IMR-90 (cell line): ENCODE measurements at regions not wholly inside any gene's neighbourhood (a gene's known extent, or its start where the extent isn't known, plus 50 kb on each side); places are given as distances from the start of the nearest gene placed in this dataset.

Source experiments
- ATAC-seq: fragments of 200-7000 bp; cut with Tn5 transposase; 2 replicates; pipeline ENCODE4 v1.9.1; 2020; ENCODE audit warnings: low read depth, mild to moderate bottlenecking, moderate library complexity
- BruUV-seq: library from RNA; stranded (reverse); fragments of 400-500 nt; replicated peaks from 2 replicates; lab custom pipeline; 2021; lab: Mats Ljungman, UMichigan
- CTCF ChIA-PET: fragments of 300-600 bp; formaldehyde crosslinking; extraction: SDS; loops from one replicate; lab custom pipeline; 2021; ENCODE audit warnings: antibody characterized with exemption; lab: Yijun Ruan, JAX
- POLR2A ChIA-PET: fragments of 300-600 bp; sonication (Branson Sonifier 250); formaldehyde crosslinking; loops from one replicate; lab custom pipeline; 2022; ENCODE audit warnings: antibody characterized with exemption; ENCODE audit not compliant: unreplicated experiment; lab: Charles Lee
- DNase-seq: peaks from one replicate; pipeline ENCODE4 v3.0.0; 2013
- H2AFZ ChIP-seq: replicated peaks from 2 replicates; pipeline ENCODE3; 2013; ENCODE audit warnings: low read length, mild to moderate bottlenecking; ENCODE audit not compliant: poor library complexity
- H2AK5ac ChIP-seq: 2 replicates; pipeline ENCODE4 v1.6.1; 2013; ENCODE audit warnings: low read depth, low read length, inconsistent platforms
- H2AK9ac ChIP-seq: replicated peaks from 2 replicates; pipeline ENCODE3; 2013; ENCODE audit warnings: mild to moderate bottlenecking, low read depth, low read length, moderate library complexity; ENCODE audit not compliant: poor library complexity
- H2BK120ac ChIP-seq: 2 replicates; pipeline ENCODE4 v1.6.1; 2013; ENCODE audit warnings: low read depth, low read length, inconsistent platforms
- H2BK15ac ChIP-seq: 3 replicates; pipeline ENCODE4 v1.6.1; 2013; ENCODE audit warnings: low read depth, low read length, inconsistent platforms
- H2BK20ac ChIP-seq: 2 replicates; pipeline ENCODE4 v1.6.1; 2013; ENCODE audit warnings: low read depth, mild to moderate bottlenecking, inconsistent platforms, low read length, moderate library complexity
- H2BK5ac ChIP-seq: 2 replicates; pipeline ENCODE4 v1.6.1; 2013; ENCODE audit warnings: mild to moderate bottlenecking, low read depth, low read length, inconsistent platforms; ENCODE audit not compliant: poor library complexity, severe bottlenecking
- H3K14ac ChIP-seq: replicated peaks from 2 replicates; pipeline ENCODE4 v1.6.1; 2013; ENCODE audit warnings: low read depth, low read length, inconsistent platforms
- H3K18ac ChIP-seq: 2 replicates; pipeline ENCODE4 v1.6.1; 2013; ENCODE audit warnings: low read depth, low read length, control low read depth
- H3K23ac ChIP-seq: 2 replicates; pipeline ENCODE4 v1.6.1; 2013; ENCODE audit warnings: low read depth, low read length, inconsistent platforms
- H3K27ac ChIP-seq: 2 replicates; pipeline ENCODE4 v1.5.1; 2013; ENCODE audit warnings: mild to moderate bottlenecking, control low read depth, low read length; ENCODE audit not compliant: insufficient read depth
- H3K27me3 ChIP-seq: 2 replicates; pipeline ENCODE4 v1.6.1; 2013; ENCODE audit warnings: low read length; ENCODE audit not compliant: control insufficient read depth, insufficient read depth
- H3K36me3 ChIP-seq: 2 replicates; pipeline ENCODE4 v1.6.1; 2013; ENCODE audit warnings: low read length, mixed read lengths; ENCODE audit not compliant: control insufficient read depth, insufficient read depth
- H3K4ac ChIP-seq: 2 replicates; pipeline ENCODE4 v1.6.1; 2013; ENCODE audit warnings: low read depth, low read length, inconsistent platforms
- H3K4me1 ChIP-seq: 2 replicates; pipeline ENCODE4 v1.6.1; 2013; ENCODE audit warnings: low read length, mixed read lengths; ENCODE audit not compliant: control insufficient read depth, insufficient read depth
- H3K4me2 ChIP-seq: 2 replicates; pipeline ENCODE4 v1.6.1; 2013; ENCODE audit warnings: low read depth, mild to moderate bottlenecking, control low read depth, low read length, moderate library complexity
- H3K4me3 ChIP-seq: 2 replicates; pipeline ENCODE4 v1.5.1; 2013; ENCODE audit warnings: low read depth, mild to moderate bottlenecking, control low read depth, low read length, moderate library complexity; ENCODE audit not compliant: insufficient read depth
- H3K56ac ChIP-seq: 2 replicates; pipeline ENCODE4 v1.6.1; 2013; ENCODE audit warnings: low read length, inconsistent platforms; ENCODE audit not compliant: insufficient read depth; ENCODE audit errors: extremely low read depth
- H3K79me1 ChIP-seq, 2 experiments: 2 replicates each; pipeline ENCODE4 v1.6.1; 2013; ENCODE audit warnings: low read length in 2 of 2, inconsistent platforms in 1 of 2, low read depth in 1 of 2
- H3K9ac ChIP-seq: 2 replicates; pipeline ENCODE4 v1.6.1; 2013; ENCODE audit warnings: low read depth, low read length, control low read depth
- H3K9me1 ChIP-seq: 2 replicates; pipeline ENCODE4 v1.6.1; 2013; ENCODE audit warnings: low read length, inconsistent platforms; ENCODE audit not compliant: insufficient read depth
- H3K9me3 ChIP-seq: 2 replicates; pipeline ENCODE4 v1.6.1; 2013; ENCODE audit warnings: low read length; ENCODE audit not compliant: control insufficient read depth, insufficient read depth
- H4K20me1 ChIP-seq: 2 replicates; pipeline ENCODE4 v1.6.1; 2013; ENCODE audit warnings: low read length, inconsistent platforms; ENCODE audit not compliant: insufficient read depth
- H4K5ac ChIP-seq: 2 replicates; pipeline ENCODE4 v1.6.1; 2013; ENCODE audit warnings: mild to moderate bottlenecking, low read depth, low read length, control low read depth
- H4K8ac ChIP-seq, 2 experiments: 2 replicates each; pipeline ENCODE4 v1.6.1; 2013; ENCODE audit warnings: low read depth in 2 of 2, low read length in 2 of 2, control low read depth in 1 of 2, inconsistent platforms in 1 of 2
- H4K91ac ChIP-seq: 2 replicates; pipeline ENCODE4 v1.6.1; 2013; ENCODE audit warnings: low read depth, low read length, inconsistent platforms; ENCODE audit not compliant: insufficient read depth
- BHLHE40 ChIP-seq: fragments of 150-350 bp; IDR thresholded peaks from 2 replicates; pipeline ENCODE4 v1.6.1; 2016; ENCODE audit warnings: mild to moderate bottlenecking, low read depth, low read length
- CEBPB ChIP-seq: IDR thresholded peaks from 2 replicates; pipeline ENCODE4 v1.6.1; 2012; ENCODE audit warnings: low read depth, low read length, improper control_type of control experiment
- CHD1 ChIP-seq: IDR thresholded peaks from 2 replicates; pipeline ENCODE4 v1.6.1; 2012; ENCODE audit warnings: low read depth, low read length, improper control_type of control experiment
- FOS ChIP-seq: fragments of 150-350 bp; IDR thresholded peaks from 2 replicates; pipeline ENCODE4 v1.6.1; 2016; ENCODE audit warnings: low read depth, low read length
- MAFK ChIP-seq: IDR thresholded peaks from 2 replicates; pipeline ENCODE4 v1.6.1; 2012; ENCODE audit warnings: low read depth, low read length, improper control_type of control experiment
- MXI1 ChIP-seq: IDR thresholded peaks from 2 replicates; pipeline ENCODE4 v1.6.1; 2012; ENCODE audit warnings: low read depth, mild to moderate bottlenecking, low read length, moderate library complexity, borderline replicate concordance
- NFE2L2 ChIP-seq: fragments of 150-350 bp; IDR thresholded peaks from 2 replicates; pipeline ENCODE4 v1.6.1; 2016; ENCODE audit warnings: low read depth, mild to moderate bottlenecking, low read length
- POLR2A ChIP-seq: IDR thresholded peaks from 2 replicates; pipeline ENCODE4 v1.6.1; 2012; ENCODE audit warnings: mild to moderate bottlenecking, low read depth, low read length
- RAD21 ChIP-seq: IDR thresholded peaks from 2 replicates; pipeline ENCODE4 v1.6.1; 2012; ENCODE audit warnings: low read length, improper control_type of control experiment
- SMC3 ChIP-seq: fragments of 150-350 bp; IDR thresholded peaks from 2 replicates; pipeline ENCODE4 v1.6.1; 2016; ENCODE audit warnings: low read depth, mild to moderate bottlenecking, antibody characterized with exemption, low read length, moderate library complexity
- WGBS, 2 experiments: methylation state at CpG; one replicate each; pipeline versions ENCODE4 v1.1.5 to v1.1.7; 2013; ENCODE audit warnings: missing lambda C conversion rate in 2 of 2; ENCODE audit not compliant: insufficient read length in 1 of 2; ENCODE audit errors: extremely low coverage in 2 of 2; 5-methylcytosine and 5-hydroxymethylcytosine counted together
- dilution Hi-C: fragments of 300-500 bp; cut with HindIII; formaldehyde crosslinking; loops from one replicate; pipeline ENCODE4 v1.14.3; 2018; ENCODE audit warnings: low sequenced_read_pairs; ENCODE audit not compliant: unreplicated experiment
- in situ Hi-C: fragments of 300-500 bp; cut with MboI; formaldehyde crosslinking; loops from 3 replicates; pipeline ENCODE4 v1.14.3; 2019; ENCODE audit warnings: low sequenced_read_pairs, inconsistent platforms, mixed read lengths
- intact Hi-C: fragments of 100-400 bp; cut with micrococcal nuclease; formaldehyde crosslinking; loops from 2 replicates; pipeline ENCODE4 v1.10.0; 2022
- TF ChIP-seq, protein P1 (sequence below): fragments of 150-350 bp; IDR thresholded peaks from 2 replicates; pipeline ENCODE4 v1.6.1; 2017; ENCODE audit warnings: mild to moderate bottlenecking, antibody characterized with exemption, low read length, low read depth
- TF ChIP-seq, protein P2 (sequence below): conservative IDR thresholded peaks from 2 replicates; pipeline ENCODE4 v1.5.1; 2012; ENCODE audit warnings: mild to moderate bottlenecking, low read depth, low read length, improper control_type of control experiment
- TF ChIP-seq, protein P3 (sequence below): fragments of 150-350 bp; IDR thresholded peaks from 2 replicates; pipeline ENCODE4 v1.6.1; 2016; ENCODE audit warnings: low read depth, mild to moderate bottlenecking, low read length, moderate library complexity, borderline replicate concordance

DNA sequence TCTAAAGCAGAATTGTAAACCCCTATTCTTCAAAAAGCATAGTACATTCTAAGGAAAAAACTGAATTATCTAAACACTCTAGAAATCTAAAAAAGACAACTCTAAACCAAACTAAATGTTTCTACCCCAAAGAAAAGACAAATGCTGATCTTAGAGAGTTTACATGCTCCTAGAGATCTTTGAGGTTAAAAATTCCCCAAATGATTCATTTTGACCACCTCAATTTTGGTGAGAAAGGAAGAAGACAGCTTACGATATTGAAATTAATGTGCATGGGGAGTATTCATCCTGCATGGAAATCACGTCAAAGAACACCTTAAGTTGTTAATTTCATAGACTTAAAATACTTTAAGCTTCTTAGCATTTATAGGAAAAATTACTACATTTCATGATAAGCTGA, 377.8 kb upstream of the RUNX1 start:
- in situ Hi-C loops (no loop called here), intact Hi-C loops (no loop called here), dilution Hi-C loops (no loop called here)
- no peak overlapping the region for H2AK5ac ChIP-seq
- H2BK120ac ChIP-seq, result no peak overlapping the region
- H3K9me1 ChIP-seq, result no peaks in the 10 kb centered on the region; the same call in 1 of the 2 replicates
- H3K36me3 ChIP-seq, result no peaks in the 10 kb centered on the region
- H3K4me3 ChIP-seq, result no peak overlapping the region
- no peak overlapping the region for H2BK5ac ChIP-seq
- H4K20me1 ChIP-seq, result no peaks in the 10 kb centered on the region
- no peak overlapping the region for H4K91ac ChIP-seq
- no peak overlapping the region for H2BK20ac ChIP-seq
- H3K4me2 ChIP-seq, result no peak overlapping the region
- no peak overlapping the region for H3K9ac ChIP-seq
- no peak overlapping the region for H3K23ac ChIP-seq
- H2AK9ac ChIP-seq, result no peak overlapping the region
- TF ChIP-seq, protein P1, sequence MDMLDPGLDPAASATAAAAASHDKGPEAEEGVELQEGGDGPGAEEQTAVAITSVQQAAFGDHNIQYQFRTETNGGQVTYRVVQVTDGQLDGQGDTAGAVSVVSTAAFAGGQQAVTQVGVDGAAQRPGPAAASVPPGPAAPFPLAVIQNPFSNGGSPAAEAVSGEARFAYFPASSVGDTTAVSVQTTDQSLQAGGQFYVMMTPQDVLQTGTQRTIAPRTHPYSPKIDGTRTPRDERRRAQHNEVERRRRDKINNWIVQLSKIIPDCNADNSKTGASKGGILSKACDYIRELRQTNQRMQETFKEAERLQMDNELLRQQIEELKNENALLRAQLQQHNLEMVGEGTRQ, result no peak
- TF ChIP-seq SMC3 (no peak), FOS (no peak), MXI1 (no peak), CEBPB (no peak), RAD21 (no peak), CHD1 (no peak), POLR2A (no peak), BHLHE40 (no peak), NFE2L2 (no peak), MAFK (no peak)
- TF ChIP-seq, protein P2, sequence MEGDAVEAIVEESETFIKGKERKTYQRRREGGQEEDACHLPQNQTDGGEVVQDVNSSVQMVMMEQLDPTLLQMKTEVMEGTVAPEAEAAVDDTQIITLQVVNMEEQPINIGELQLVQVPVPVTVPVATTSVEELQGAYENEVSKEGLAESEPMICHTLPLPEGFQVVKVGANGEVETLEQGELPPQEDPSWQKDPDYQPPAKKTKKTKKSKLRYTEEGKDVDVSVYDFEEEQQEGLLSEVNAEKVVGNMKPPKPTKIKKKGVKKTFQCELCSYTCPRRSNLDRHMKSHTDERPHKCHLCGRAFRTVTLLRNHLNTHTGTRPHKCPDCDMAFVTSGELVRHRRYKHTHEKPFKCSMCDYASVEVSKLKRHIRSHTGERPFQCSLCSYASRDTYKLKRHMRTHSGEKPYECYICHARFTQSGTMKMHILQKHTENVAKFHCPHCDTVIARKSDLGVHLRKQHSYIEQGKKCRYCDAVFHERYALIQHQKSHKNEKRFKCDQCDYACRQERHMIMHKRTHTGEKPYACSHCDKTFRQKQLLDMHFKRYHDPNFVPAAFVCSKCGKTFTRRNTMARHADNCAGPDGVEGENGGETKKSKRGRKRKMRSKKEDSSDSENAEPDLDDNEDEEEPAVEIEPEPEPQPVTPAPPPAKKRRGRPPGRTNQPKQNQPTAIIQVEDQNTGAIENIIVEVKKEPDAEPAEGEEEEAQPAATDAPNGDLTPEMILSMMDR, result no peak
- TF ChIP-seq, protein P3, sequence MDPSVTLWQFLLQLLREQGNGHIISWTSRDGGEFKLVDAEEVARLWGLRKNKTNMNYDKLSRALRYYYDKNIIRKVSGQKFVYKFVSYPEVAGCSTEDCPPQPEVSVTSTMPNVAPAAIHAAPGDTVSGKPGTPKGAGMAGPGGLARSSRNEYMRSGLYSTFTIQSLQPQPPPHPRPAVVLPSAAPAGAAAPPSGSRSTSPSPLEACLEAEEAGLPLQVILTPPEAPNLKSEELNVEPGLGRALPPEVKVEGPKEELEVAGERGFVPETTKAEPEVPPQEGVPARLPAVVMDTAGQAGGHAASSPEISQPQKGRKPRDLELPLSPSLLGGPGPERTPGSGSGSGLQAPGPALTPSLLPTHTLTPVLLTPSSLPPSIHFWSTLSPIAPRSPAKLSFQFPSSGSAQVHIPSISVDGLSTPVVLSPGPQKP, result no peak
- no peak overlapping the region for H3K4ac ChIP-seq
- DNase-seq, result no peak
- peaks cover 1% of the 10 kb centered on the region; the same call in 1 of the 2 replicates for H3K4me1 ChIP-seq
- no CpG with 5 or more reads among the region's 2 CpGs for WGBS, 2 experiments
- H3K18ac ChIP-seq, result no peak overlapping the region
- BruUV-seq, result no TSS peak
- POLR2A ChIA-PET, result interaction anchor here (0.6 kb wide), 1 partner anchor 8 kb away, joined by 17 read pairs; no protein-coding TSS in a partner anchor
- H3K27ac ChIP-seq, result no peak overlapping the region
- CTCF ChIA-PET, result no interaction called here
- H4K8ac ChIP-seq, result no peak overlapping the region
- H2BK15ac ChIP-seq, result no peak overlapping the region
- H3K14ac ChIP-seq, result no peak overlapping the region
- H2AFZ ChIP-seq, result no peak overlapping the region
- no peak for ATAC-seq
- no peak overlapping the region for H4K5ac ChIP-seq
- no peak overlapping the region for H3K56ac ChIP-seq
- no peaks in the 10 kb centered on the region for H3K27me3 ChIP-seq
- H3K79me1 ChIP-seq, result no peaks in the 10 kb centered on the region
- peaks cover 9% of the 10 kb centered on the region for H3K9me3 ChIP-seq
